Spleen (tissue), 4 donors: ENCODE measurements at regions not wholly inside any gene's neighbourhood (a gene's known extent, or its start where the extent isn't known, plus 50 kb on each side); places are given as distances from the start of the nearest gene placed in this dataset.

Experiments used
- small RNA-seq, 4 donors: library from RNA; depleted of rRNA; stranded (forward); fragments of <200 nt; gene quantifications; one replicate each; pipeline ENCODE3, GENCODE V24; 2016

Small RNA genes lying in the stretch of these regions (small RNA-seq; reads per million reads assigned to genes)
- gene AL031777.2 (0 reads per million in 4 donors), gene HIST1H2AD (0 to 1.5 (median 0.07) reads per million in 4 donors), gene HIST1H2APS3 (0 reads per million in 4 donors), gene HIST1H4G (0 reads per million in 4 donors), gene LARP1P1 (0 reads per million in 4 donors)
